Femur (tissue), 1 donor: ENCODE measurements at regions not wholly inside any gene's neighbourhood (a gene's known extent, or its start where the extent isn't known, plus 50 kb on each side); places are given as distances from the start of the nearest gene placed in this dataset.
"Not testable (repeated sequence)": the region's sequence is repeated elsewhere in the genome, so short reads cannot be mapped to it uniquely, and the experiment has no call there.

Experiments used
- DNase-seq: peaks from one replicate; pipeline ENCODE4 v3.0.0-alpha.2; 2017

DNA sequence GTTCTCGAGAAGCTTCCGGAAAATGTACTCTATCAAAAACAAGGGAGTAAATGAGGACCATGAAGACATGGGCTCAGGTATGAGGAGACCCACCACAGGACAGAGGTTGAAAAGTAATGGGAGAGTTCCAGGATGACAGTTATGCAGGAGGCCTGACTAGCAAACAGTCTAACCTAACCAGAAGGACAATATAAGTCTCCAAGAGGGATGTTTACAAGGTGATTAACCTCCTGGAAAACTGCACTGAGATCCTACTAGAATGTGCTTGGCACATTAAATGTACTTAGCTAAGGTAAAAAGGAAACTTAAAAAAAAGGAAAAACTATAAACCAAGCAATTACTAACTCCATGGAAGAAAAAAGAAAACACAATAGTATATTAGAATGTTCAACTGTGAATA, 258.3 kb downstream of the KLF5 start:
- DNase-seq = no peak

DNA sequence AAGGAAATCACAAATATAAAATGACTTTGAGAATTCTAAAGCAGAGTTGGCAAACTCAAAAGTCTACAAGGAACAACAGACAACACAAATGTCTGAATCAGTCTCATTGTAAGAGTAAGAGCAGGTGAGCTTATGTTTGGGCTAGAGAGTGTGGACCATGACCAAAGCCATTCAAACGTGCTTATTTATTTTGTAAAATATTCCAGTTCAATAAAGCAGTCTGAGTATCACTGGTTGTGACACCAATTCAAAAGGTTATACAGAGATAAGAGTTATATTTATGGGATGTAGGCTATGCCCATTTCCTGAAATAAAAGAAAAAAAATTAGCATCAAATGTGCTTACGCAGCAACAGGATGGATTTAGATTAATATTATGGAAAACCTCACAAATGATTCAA, 251.6 kb downstream of the KLF5 start:
- DNase-seq = no peak

DNA sequence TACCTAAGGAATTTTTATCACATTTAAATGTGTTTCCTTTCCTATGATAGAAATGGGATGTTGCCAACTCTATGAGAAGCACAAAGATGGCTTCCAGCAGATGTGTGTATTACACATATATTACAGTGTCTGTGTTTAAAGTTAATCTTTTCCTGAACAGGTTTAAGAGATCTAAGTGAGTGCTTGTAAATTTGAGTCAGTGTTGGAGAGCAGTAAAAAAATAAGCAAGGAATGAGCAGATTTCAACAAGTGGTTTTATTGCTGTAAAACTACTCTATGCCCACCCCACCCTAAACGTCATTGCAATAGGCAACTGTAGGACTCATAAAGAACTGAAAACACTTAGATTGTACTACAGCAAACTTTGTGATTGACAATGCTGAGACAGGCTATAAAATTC, 248.7 kb downstream of the KLF5 start:
- no peak for DNase-seq

DNA sequence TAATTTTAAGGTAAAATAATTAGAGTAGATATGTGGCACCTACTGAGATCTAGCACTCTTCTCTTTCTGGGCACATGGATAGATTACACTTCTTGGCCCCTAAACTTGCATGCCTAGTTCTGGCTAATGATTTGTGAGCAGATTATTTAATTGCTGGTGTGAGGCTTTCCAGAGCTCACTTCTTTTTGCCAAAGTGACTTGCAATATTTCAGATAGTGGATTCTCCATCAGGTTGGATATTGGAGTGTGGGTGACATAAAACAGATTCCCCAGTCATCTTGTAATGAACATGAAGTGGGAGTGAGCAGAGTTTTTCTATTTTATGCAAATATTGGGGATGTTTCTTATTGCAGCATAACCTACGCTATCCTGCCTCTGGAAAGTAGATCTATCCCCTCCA, 247.9 kb downstream of the KLF5 start:
- DNase-seq = no peak

DNA sequence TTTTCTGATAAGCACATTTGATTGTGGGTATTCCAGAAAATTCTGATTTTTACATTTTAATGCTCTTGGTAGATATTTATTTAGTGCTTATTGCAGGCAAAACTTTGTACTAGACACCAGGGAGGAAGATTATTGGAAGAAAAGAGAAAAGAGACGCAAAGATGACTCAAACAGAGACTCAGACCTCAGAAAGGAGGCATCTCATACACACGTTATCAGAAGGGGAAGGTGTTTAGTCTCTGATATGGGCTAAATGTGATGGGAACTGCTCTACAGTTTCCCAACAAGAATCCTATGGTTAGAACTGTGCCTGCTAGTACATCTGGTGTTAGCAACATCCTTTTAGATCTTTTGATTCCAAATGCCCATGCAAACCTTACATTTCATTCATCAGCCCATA, 245.6 kb downstream of the KLF5 start:
- no peak for DNase-seq

DNA sequence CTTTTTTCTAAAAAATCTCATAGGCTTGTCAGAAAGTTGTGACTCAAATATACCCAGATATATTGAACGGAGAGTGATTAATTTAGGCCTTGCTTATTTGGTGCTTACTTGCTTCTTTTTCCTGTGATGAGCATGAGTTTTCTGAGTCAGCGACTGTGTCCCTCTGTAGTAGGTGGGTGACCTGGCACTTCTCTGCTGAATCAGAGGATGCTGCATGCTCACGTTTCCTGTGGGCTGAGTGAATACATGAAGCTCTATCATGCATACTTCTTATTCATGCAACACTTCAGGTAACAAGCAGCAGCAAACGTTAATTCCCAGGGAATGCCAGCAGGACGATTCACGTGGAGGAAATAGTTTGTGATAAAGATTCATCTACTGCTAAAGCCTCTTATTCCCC, 245.0 kb downstream of the KLF5 start:
- no peak for DNase-seq

DNA sequence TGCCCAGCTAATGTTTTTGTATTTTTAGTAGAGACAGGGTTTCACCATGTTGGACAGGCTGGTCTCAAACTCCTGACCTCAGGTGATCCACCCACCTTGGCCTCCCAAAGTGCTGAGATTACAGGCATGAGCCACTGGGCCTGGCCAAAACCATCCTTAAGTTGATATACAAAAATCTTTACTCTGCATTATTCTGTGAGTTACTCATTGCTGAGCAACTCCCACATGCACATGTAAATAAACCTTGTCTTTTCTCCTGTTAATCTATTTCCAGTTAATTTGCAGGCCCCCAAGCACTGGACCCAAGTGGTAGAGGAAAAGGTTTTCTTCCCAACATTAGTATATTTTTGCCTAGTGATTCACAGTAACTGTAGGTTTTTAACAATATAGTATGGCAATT, 242.8 kb downstream of the KLF5 start:
- DNase-seq = not testable (repeated sequence)

DNA sequence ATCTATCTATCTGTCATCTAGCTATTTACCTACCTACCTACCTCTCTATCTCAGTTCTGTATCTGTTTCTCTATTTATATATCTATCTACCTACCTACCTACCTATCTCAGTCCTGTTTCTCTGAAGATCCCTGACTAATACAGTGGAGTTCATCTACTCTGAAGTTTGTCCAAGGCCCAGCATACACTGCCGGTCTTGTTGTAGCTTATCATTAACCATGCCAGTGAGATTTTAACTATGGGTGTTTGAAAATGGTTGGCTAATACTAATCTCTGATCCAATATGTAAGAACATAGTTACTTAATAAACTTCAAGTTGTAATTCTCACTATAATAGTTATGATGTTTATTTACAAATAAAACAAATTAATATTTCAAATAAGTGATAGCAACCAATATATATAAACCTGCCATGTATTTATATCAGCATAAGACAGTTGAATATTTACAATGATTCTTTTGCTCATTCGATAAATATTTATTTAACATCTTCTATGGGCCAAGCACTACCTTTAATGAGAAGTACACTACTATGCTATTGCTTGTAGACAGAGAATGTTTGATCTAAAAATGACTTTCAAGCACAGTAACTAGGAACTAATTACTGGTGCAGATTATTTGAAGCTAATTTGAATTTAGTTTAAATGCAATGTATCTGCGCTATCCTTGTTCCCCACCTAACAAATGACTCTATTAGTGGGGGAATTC, 242.1 kb downstream of the KLF5 start:
- DNase-seq = no peak

DNA sequence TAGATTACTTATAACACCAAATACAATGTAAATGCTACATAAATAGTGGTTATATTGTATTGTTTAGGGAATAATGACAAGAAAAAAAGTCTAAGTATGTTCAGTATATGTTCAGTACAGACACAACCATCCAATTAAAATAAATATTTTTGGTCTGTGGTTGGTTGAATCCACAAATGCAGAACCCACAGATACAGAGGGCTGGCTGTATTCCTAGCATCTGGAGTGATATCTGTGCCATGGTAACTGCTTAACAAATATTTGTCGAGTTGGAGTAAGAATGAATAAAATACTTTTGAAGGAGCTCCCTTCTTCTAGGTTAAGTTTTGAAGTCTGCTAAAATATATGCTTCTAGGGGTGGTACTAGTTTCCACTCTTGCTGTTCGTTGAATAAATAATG, 241.0 kb downstream of the KLF5 start:
- DNase-seq = peak; percentile 24

DNA sequence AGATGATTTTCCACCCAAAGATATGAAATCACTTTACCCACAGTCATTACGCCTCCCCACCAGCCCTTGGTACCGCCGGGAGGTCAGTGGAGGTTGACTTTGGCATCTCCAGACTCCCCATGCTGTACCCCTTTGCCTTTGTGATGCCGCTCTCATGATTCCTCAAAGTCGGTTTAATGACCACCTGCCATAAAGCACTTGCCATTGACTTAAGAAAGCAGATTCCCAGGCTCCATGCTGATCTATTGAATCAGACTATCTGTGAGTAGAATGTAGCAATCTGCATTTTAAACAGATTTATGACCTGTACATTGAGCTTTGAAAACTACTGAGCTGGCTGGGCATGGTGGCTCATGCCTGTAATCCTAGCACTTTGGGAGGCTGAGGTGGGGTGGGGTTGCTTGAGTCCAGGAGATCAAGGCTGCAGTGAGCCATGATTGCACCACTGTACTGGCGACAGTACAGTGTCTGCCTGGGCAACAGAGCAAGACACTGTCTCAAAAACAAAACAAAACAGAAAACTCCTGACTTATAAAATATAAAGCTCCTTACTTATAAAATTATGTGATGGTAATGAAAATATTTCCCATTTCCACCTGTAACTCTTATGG, 235.2 kb downstream of the KLF5 start:
- DNase-seq = no peak

DNA sequence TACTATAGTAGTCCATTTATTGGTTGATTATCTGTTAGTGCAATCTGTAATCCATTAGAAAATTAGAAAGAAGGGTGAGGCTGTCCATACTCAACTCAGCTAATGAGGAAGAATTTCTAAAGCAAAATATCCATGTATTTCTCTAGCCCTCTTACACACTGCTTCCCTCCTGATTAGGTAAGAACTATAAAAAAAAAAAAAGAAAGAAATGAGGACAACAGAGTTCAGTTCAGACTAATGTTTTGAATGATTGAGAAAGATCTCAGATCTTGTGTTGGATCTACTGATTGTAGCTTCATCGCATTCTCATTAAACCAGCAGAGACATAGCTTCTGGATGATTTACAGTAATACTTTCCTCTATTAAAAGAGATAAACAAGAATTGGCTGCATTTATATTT, 233.3 kb downstream of the KLF5 start:
- no peak for DNase-seq

DNA sequence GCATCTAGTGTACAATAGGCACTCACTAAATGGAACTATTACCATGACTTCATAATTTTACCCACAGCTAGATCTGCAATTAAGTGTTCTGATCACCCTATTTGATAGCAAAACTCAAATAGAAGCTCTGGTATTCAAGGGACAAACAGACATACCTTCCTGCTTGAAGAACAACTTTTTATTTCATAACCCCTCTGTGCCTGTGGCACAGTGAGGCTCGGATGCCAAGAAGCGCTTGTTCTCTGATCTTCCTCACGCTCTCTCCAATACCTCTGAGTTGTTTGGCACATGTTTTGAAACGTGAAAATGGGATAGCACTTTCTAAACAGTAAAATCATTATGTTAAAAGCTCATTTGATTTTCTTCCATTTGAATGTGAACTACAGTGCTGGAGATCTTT, 232.0 kb downstream of the KLF5 start:
- DNase-seq = no peak

DNA sequence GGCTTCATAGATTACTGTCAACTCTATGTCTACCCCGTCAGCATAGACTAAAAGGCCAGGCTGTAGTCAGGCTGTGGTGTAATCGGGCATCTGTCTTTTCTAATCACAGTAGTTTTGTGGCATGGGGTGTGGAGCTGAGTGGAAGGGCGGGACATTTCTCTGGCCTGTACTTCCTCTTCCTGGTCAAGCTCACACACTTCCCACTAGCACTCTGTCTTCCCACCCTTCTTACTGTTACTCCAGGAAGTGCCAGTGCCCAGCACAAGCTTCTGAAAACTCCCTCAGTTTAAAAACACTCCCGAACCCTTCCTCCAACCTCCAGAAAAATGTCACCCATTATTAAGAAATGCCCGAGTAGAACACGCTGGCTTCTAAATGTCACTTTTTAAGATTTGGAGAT, 229.8 kb downstream of the KLF5 start:
- DNase-seq = no peak

DNA sequence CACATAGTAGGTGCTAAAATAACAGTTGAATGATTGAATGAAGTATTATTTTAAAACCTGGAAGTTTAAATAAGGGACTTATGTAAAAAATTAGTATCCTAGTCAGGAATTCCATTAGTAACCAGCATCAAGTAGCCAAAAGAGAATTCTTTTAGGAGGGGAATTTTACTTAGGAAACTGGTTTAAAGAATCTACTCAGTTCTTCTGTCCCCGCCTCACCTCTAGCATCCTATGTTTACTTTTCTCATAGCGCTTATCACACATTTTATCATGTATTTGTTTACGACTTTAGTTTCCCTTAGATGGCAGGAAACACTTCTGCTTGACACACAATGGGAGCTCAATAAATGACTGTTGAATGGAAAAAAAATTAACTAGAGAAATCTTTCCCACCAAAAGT, 229.0 kb downstream of the KLF5 start:
- no peak for DNase-seq

DNA sequence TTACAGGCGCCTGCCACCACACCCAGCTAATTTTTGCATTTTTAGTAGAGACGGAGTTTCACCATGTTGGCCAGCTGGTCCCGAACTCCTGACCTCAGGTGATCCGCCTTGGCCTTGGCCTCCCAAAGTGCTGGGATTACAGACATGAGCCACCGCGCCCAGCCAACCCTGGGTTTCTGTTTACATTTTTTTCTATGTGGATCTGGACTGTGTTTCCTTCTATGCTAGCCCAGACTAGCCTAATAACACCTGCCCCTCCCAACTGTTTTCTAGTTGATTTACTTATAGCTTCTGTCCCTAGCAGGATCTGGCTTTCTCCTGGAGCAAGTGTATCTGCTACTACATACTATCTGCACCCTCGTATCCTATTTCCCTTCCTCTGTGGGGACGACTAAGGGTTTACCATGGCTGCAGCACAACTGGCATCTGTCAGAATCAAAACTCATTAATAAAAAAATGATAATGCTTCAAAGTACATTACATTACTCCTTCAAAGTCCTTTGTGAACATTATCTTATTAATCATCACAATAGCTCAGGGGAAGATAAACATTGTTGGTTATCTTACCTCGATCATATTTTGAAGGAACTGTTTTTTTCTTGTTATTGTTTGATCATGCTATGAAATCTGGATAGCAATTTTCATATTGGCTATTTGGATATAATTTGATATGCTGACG, 228.3 kb downstream of the KLF5 start:
- no peak for DNase-seq

DNA sequence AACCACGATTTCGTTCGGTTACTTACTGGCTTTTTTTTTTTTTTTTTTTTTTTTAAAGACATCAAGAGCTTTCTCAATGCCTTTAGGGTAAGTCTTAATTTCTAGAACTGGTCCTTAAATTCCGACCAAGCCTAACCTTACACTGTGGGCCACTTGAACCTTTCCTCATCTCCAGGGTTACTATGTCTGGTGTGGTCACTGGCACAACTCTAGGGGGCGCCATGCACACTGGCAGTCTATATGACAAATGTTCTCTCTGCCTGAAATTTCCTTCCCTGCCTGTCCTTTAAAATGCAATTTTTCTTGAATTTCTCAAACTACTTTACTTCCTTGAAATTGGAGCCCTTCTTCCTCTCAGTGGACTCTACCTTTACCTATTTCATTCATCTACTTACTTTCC, 227.4 kb downstream of the KLF5 start:
- DNase-seq = no peak

DNA sequence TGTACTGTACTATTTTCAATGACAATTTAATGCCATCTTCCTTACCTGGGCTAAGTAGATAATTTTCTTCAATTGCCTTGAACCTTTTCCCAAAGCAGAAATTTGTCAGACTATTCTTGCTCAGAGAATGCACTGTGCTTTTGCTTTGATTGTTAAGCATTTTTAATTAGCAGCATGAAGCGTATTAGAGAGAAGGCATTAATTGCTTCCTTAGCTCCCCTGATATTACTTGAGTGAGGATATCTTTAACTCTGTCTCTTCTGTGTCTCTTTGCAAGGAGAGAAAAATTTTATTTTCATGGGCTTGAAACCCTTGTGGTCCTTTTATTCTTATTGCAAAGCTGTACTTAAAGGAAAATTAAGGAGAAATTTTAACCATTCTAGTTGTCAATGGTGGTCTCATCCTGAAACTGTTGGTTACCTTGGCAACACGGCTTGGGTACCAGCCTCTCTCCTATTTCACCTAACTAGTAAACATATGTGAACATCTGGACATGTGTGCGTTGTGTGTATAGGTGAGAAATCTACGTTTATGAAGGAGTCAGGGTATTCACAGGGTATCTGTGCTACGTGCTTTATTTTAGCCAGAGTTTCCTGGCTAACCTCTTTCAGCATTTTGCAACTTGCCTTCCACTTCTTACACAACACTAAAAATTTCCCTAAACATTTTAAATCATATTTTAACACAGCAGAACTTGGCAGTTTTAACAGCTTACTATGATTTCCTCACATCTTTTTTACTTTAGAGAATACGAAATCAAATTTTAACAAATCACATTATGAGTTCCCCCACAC, 225.5 kb downstream of the KLF5 start:
- no peak for DNase-seq

DNA sequence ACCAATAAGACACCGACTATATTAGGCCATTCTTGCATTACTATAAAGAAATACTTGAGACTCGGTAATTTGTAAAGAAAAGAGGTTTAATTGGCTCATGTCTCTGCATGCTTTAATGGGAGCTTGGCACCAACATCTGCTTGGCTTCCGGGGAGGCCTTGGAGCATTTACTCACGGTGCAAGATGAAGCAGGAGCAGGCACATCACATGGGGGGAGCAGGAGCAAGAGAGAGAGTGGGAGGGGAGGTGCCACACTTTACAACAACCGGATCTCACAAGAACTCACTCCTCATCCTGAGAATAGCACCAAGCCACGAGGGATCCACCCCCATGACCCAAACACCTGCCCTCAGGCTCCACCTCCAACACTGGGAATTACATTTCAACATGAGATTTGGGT, 224.8 kb downstream of the KLF5 start:
- no peak for DNase-seq

DNA sequence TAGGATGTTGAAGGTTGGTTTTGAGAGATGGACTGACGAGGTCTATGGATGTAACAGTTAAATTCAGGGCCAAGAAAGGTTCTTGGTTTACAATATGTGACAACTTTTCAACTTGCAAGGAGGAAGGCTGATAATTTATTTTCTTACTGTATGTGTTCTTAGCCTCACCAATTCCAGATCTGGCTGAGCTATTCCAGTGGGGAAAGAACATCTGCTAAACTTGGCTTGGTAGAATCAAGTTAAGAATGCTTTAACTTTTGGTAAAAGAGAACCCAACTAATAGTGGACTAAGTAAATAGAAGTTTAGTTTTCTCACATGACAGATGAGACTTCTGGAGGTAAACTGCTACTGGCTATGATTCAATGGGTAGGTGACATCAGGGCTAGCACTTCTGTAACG, 222.9 kb downstream of the KLF5 start:
- no peak for DNase-seq

DNA sequence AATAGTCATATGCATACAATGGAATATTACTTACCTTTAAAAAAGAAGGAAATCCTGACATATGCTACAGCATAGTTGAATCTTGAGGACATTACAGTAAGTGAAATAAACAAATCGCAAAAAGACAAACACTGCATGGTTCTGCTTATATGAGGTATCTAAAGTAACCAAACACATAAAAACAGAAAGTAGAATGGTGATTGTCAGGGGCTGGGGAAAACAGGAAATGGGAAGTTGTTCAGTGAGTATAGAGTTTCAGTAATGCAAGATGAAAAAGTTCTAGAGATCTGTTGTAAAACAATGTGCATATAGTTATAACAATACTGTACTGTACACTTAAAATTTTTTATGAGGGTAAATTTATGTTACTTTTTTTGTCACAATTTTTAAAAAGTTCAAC, 219.4 kb downstream of the KLF5 start:
- no peak for DNase-seq

DNA sequence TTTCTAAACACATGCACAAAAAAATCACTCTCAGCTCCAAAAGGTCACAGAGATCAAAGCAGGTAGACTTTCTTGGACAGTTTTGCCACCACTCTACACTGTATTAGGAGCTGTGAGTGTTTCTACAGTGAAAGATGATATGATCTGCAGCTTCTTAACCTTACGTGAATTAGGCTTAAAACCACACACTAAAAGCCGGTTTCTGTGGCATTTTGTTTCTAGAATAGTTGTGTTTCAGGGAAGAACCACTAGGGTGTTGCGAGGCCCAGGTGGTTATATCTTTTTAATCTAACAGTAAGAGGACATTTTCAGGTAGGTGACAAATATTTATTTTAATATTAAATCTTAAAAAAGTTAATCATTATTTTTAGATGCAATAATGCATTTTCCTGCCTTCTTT, 216.4 kb downstream of the KLF5 start:
- DNase-seq = no peak

DNA sequence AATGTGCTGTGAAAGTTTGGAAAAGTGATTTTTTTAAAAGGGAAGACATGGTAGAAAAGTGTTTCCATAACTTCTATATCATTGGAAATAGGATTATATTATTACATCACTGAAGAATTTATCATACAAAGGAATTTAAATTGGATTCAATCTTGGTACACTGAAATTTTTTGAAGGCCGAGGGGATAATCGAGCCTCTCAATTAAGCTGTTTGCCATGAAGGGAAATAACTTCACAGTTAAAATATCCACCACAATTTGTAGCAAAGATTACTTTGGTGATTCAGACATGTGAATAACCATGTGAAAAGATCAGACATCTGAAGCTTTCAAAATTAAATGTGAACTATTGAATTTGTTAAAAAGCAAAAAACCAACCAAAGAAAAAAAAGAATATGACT, 215.3 kb downstream of the KLF5 start:
- no peak for DNase-seq

DNA sequence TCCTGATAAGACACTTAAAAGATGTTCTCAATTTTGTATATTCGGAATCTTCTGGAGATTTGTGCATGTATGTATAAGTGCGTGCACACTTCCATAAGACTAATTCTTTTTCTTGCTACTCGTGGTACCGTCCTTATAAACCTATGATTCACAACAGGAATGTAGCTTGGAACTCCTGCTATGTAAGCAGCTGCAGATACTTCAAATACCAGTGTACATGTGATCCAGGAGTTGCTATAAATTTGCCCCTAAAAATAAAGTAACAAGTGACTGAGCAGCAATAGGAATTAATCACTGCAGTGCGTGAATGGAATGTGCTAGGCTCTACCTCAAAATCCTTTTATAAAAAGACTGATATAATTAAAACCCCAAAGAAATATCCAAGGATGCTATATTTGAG, 214.9 kb downstream of the KLF5 start:
- DNase-seq = no peak

DNA sequence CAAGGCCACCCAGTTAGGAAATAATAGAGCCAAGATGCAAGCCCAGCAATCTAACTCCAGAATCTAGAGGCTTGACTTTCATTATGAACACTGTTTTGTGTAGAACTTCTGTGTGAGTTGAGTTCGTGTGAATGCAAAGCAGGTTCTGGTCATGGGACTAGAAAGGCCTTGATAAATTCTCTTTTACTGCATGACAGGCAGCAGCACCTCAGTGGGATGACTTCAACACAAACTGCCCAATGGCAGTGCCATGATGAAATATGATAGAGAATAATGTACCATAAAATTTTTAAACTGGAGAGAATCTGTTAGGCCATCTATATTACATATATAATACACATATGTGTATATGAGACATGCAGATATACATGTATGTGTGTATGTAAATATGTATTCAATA, 214.5 kb downstream of the KLF5 start:
- DNase-seq = no peak
